HL-60/S4 (cell line): ENCODE measurements at regions not wholly inside any gene's neighbourhood (a gene's known extent, or its start where the extent isn't known, plus 50 kb on each side); places are given as distances from the start of the nearest gene placed in this dataset.

Source experiments
- in situ Hi-C: fragments of 300-500 bp; cut with MboI; formaldehyde crosslinking; loops from 2 replicates; pipeline ENCODE4 v1.14.3; 2022; ENCODE audit warnings: low sequenced_read_pairs

- in situ Hi-C loops = no loop called here
Measured at GRCh38 chr11:112355726-112356125, 95.1 kb upstream of the PLET1 start.

GRCh38 chr11:112357488-112357887 lies 96.8 kb upstream of the PLET1 start:
- in situ Hi-C loops = no loop called here

- in situ Hi-C loops = no loop called here
Measured at GRCh38 chr11:112361396-112361795, 100.7 kb upstream of the PLET1 start.

GRCh38 chr11:112363527-112363926 lies 102.9 kb upstream of the PLET1 start:
- in situ Hi-C loops = no loop called here

GRCh38 chr11:112364962-112365481 lies 104.4 kb upstream of the PLET1 start:
- in situ Hi-C loops = no loop called here

GRCh38 chr11:112366012-112366411 lies 105.4 kb upstream of the PLET1 start:
- in situ Hi-C loops = no loop called here

GRCh38 chr11:112366777-112367176 lies 106.1 kb upstream of the PLET1 start:
- in situ Hi-C loops = no loop called here

GRCh38 chr11:112367461-112367860 lies 106.8 kb upstream of the PLET1 start:
- in situ Hi-C loops = no loop called here

GRCh38 chr11:112367895-112368294 lies 107.2 kb upstream of the PLET1 start:
- in situ Hi-C loops = no loop called here

GRCh38 chr11:112368381-112368780 lies 107.7 kb upstream of the PLET1 start:
- in situ Hi-C loops = no loop called here

GRCh38 chr11:112369374-112369773 lies 108.7 kb upstream of the PLET1 start:
- in situ Hi-C loops = no loop called here

GRCh38 chr11:112369916-112370315 lies 109.3 kb upstream of the PLET1 start:
- in situ Hi-C loops = no loop called here

GRCh38 chr11:112374486-112375140 lies 114.0 kb upstream of the PLET1 start:
- in situ Hi-C loops = no loop called here

- in situ Hi-C loops = no loop called here
Measured at GRCh38 chr11:112377946-112378345, 117.3 kb upstream of the PLET1 start.

GRCh38 chr11:112380464-112380863 lies 119.8 kb upstream of the PLET1 start:
- in situ Hi-C loops = no loop called here

- in situ Hi-C loops = no loop called here
Measured at GRCh38 chr11:112381578-112381977, 120.9 kb upstream of the PLET1 start.

- in situ Hi-C loops = no loop called here
Measured at GRCh38 chr11:112382561-112382960, 121.9 kb upstream of the PLET1 start.

GRCh38 chr11:112388496-112388895 lies 127.8 kb upstream of the PLET1 start:
- in situ Hi-C loops = no loop called here

- in situ Hi-C loops = no loop called here
Measured at GRCh38 chr11:112391086-112391485, 130.4 kb upstream of the PLET1 start.

- in situ Hi-C loops = no loop called here
Measured at GRCh38 chr11:112392904-112393303, 132.2 kb upstream of the PLET1 start.

- in situ Hi-C loops = no loop called here
Measured at GRCh38 chr11:112394304-112394703, 133.6 kb upstream of the PLET1 start.

GRCh38 chr11:112396076-112396475 lies 135.4 kb upstream of the PLET1 start:
- in situ Hi-C loops = no loop called here
